ENCODE measurements at regions not wholly inside any gene's neighbourhood (a gene's known extent, or its start where the extent isn't known, plus 50 kb on each side); places are given as distances from the start of the nearest gene placed in this dataset.

- TF ChIP-seq POLR2A (IDR thresholded peaks at IDR 0.05) (no peak), CTCF (IDR thresholded peaks at IDR 0.05) (no peak), POLR2AphosphoS5 (IDR thresholded peaks at IDR 0.05; ENCODE audit: insufficient read depth in 1 of 2, low read depth in 1 of 2) (no peak)
Observed at GRCh38 chr15:35717721-35718120, 171.8 kb upstream of the DPH6 start.

All from vagina (tissue), 2 donors.